GM21825 (cell line): ENCODE measurements at regions not wholly inside any gene's neighbourhood (a gene's known extent, or its start where the extent isn't known, plus 50 kb on each side); places are given as distances from the start of the nearest gene placed in this dataset.

ENCODE experiments used
- ATAC-seq: cut with Tn5 transposase; IDR thresholded peaks from one replicate; pipeline ENCODE4 v1.9.1; 2021; ENCODE audit warnings: mild to moderate bottlenecking, moderate library complexity; ENCODE audit not compliant: unreplicated experiment

GRCh38 chr3:72381584-72381983 is 466.7 kb downstream of the SHQ1 start:
- ATAC-seq, result no peak

GRCh38 chr3:72380711-72381493 is 467.3 kb downstream of the SHQ1 start:
- ATAC-seq, result no peak

GRCh38 chr3:72380193-72380592 is 468.1 kb downstream of the SHQ1 start:
- ATAC-seq, result no peak

- no peak for ATAC-seq
Observed at GRCh38 chr3:72379500-72380187, 468.6 kb downstream of the SHQ1 start.

- ATAC-seq, result no peak
Observed at GRCh38 chr3:72378287-72378686, 470.0 kb downstream of the SHQ1 start.

- no peak for ATAC-seq
Observed at GRCh38 chr3:72376956-72377710, 471.1 kb downstream of the SHQ1 start.

GRCh38 chr3:72375237-72376076 is 472.8 kb downstream of the SHQ1 start:
- ATAC-seq, result no peak

GRCh38 chr3:72373139-72373538 is 475.1 kb downstream of the SHQ1 start:
- no peak for ATAC-seq

- no peak for ATAC-seq
Observed at GRCh38 chr3:72372161-72372560, 476.1 kb downstream of the SHQ1 start.

- ATAC-seq, result no peak
Observed at GRCh38 chr3:72371431-72371830, 476.8 kb downstream of the SHQ1 start.

- ATAC-seq, result no peak
Observed at GRCh38 chr3:72370947-72371346, 477.3 kb downstream of the SHQ1 start.

- no peak for ATAC-seq
Observed at GRCh38 chr3:72369681-72370080, 478.6 kb downstream of the SHQ1 start.

GRCh38 chr3:72368331-72368975 is 479.8 kb downstream of the SHQ1 start:
- no peak for ATAC-seq

- no peak for ATAC-seq
Observed at GRCh38 chr3:72361990-72362389, 486.3 kb downstream of the SHQ1 start.

- no peak for ATAC-seq
Observed at GRCh38 chr3:72359743-72360142, 488.5 kb downstream of the SHQ1 start.

- ATAC-seq, result no peak
Observed at GRCh38 chr3:72355168-72355567, 493.1 kb downstream of the SHQ1 start.

- no peak for ATAC-seq
Observed at GRCh38 chr3:72354486-72354885, 493.8 kb downstream of the SHQ1 start.

- ATAC-seq, result no peak
Observed at GRCh38 chr3:72353236-72354128, 494.8 kb downstream of the SHQ1 start.

- no peak for ATAC-seq
Observed at GRCh38 chr3:72352176-72352575, 496.1 kb downstream of the SHQ1 start.
